ENCODE measurements at regions not wholly inside any gene's neighbourhood (a gene's known extent, or its start where the extent isn't known, plus 50 kb on each side); places are given as distances from the start of the nearest gene placed in this dataset.

DNA sequence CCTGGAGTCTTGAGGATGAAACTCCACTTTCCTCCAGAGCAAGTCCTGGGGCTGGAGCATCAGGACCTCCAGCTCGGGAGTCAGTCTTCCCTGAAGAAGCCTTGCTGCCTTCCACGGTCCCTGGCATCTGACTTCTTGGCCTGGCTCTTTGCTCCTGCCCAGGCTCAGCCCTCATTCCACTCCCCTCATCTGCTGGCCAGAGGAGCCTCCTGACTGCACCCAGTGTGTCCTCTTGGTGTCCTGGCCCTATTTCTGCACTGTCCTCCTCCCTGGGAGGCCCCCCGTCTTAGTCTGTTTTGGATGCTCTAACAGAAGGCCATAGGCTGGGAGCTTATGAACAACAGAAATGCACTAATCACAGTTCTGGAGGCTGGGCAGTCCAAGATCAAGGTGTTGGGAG is 231.5 kb downstream of the LOXHD1 start:
- ATAC-seq (no peak), DNase-seq (ENCODE audit: low read depth, low spot score) (no peak)
- POLR2A ChIA-PET = no interaction called here
- Histone ChIP-seq H3K4me3 (replicated peaks in 1 of 2; ENCODE audit: low read depth in 1 of 2, low read length in 2 of 2) (no peak overlapping the region), H4K20me1 (ENCODE audit: insufficient read depth) (no peaks in the 10 kb centered on the region), H2AFZ (ENCODE audit: low read depth, low read length, poor library complexity, severe bottlenecking) (no peak overlapping the region), H3K9ac (ENCODE audit: low read length) (no peak overlapping the region), H3K79me2 (ENCODE audit: insufficient read depth, low read length) (no peaks in the 10 kb centered on the region), H3K9me2 (ENCODE audit: insufficient read depth) (no peaks in the 10 kb centered on the region), H3K36me3 (ENCODE audit: control insufficient read depth in 1 of 2, insufficient read depth in 2 of 2, low read length in 2 of 2) (no peaks in the 10 kb centered on the region), H3K27me3 (ENCODE audit: insufficient read depth, low read length) (no peaks in the 10 kb centered on the region), H3K27ac (ENCODE audit: low read depth, low read length) (no peak overlapping the region), H3K4me2 (ENCODE audit: low read length) (peak overlapping the region; percentile 25; the same call in 1 of the 2 replicates), H3K4me1 (ENCODE audit: control insufficient read depth in 1 of 2, insufficient read depth in 2 of 2, low read length in 2 of 2) (peaks cover 10 to 11% of the 10 kb centered on the region in 2 experiments), H3K9me3 (ENCODE audit: control insufficient read depth in 1 of 2, insufficient read depth in 1 of 2, low read depth in 1 of 2, low read length in 2 of 2) (no peaks in the 10 kb centered on the region)
- BruUV-seq (replicated peaks) = no TSS peak
- TF ChIP-seq RAD21 (IDR thresholded peaks at IDR 0.05; ENCODE audit: low read depth) (no peak), EZH2phosphoT487 (IDR thresholded peaks at IDR 0.05; ENCODE audit: borderline replicate concordance) (no peak), POLR2AphosphoS5 (IDR thresholded peaks at IDR 0.05; ENCODE audit: low read depth, low read length) (no peak), SIN3A (IDR thresholded peaks at IDR 0.05; ENCODE audit: low read depth) (no peak), JUND (IDR thresholded peaks at IDR 0.05) (no peak), YY1 (IDR thresholded peaks at IDR 0.05; ENCODE audit: extremely low read depth, insufficient replicate concordance, low read depth, low read length) (no peak), SRF (IDR thresholded peaks at IDR 0.05; ENCODE audit: low read depth) (no peak)
- TF ChIP-seq, protein P1, sequence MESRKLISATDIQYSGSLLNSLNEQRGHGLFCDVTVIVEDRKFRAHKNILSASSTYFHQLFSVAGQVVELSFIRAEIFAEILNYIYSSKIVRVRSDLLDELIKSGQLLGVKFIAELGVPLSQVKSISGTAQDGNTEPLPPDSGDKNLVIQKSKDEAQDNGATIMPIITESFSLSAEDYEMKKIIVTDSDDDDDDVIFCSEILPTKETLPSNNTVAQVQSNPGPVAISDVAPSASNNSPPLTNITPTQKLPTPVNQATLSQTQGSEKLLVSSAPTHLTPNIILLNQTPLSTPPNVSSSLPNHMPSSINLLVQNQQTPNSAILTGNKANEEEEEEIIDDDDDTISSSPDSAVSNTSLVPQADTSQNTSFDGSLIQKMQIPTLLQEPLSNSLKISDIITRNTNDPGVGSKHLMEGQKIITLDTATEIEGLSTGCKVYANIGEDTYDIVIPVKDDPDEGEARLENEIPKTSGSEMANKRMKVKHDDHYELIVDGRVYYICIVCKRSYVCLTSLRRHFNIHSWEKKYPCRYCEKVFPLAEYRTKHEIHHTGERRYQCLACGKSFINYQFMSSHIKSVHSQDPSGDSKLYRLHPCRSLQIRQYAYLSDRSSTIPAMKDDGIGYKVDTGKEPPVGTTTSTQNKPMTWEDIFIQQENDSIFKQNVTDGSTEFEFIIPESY (IDR thresholded peaks at IDR 0.05; ENCODE audit: extremely low read depth, insufficient replicate concordance, low read length) = no peak
- TF ChIP-seq, protein P2, sequence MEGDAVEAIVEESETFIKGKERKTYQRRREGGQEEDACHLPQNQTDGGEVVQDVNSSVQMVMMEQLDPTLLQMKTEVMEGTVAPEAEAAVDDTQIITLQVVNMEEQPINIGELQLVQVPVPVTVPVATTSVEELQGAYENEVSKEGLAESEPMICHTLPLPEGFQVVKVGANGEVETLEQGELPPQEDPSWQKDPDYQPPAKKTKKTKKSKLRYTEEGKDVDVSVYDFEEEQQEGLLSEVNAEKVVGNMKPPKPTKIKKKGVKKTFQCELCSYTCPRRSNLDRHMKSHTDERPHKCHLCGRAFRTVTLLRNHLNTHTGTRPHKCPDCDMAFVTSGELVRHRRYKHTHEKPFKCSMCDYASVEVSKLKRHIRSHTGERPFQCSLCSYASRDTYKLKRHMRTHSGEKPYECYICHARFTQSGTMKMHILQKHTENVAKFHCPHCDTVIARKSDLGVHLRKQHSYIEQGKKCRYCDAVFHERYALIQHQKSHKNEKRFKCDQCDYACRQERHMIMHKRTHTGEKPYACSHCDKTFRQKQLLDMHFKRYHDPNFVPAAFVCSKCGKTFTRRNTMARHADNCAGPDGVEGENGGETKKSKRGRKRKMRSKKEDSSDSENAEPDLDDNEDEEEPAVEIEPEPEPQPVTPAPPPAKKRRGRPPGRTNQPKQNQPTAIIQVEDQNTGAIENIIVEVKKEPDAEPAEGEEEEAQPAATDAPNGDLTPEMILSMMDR (IDR thresholded peaks at IDR 0.05 in 2 of 3, conservative IDR thresholded peaks at IDR 0.05 in 1 of 3; ENCODE audit: borderline replicate concordance in 1 of 3, insufficient read depth in 1 of 3, low read depth in 2 of 3, low read length in 2 of 3) = no peak
- RAD21 ChIA-PET (ENCODE audit: low non-redundant PET in 1 of 2, low total read pairs in 2 of 2, uncharacterized antibody in 2 of 2, unreplicated experiment in 2 of 2) = no interaction called here
- intact Hi-C loops (cut with micrococcal nuclease) = no loop called here
- CTCF ChIA-PET = no interaction called here

Data from HCT116 (cell line).